ENCODE measurements at regions not wholly inside any gene's neighbourhood (a gene's known extent, or its start where the extent isn't known, plus 50 kb on each side); places are given as distances from the start of the nearest gene placed in this dataset.

DNA sequence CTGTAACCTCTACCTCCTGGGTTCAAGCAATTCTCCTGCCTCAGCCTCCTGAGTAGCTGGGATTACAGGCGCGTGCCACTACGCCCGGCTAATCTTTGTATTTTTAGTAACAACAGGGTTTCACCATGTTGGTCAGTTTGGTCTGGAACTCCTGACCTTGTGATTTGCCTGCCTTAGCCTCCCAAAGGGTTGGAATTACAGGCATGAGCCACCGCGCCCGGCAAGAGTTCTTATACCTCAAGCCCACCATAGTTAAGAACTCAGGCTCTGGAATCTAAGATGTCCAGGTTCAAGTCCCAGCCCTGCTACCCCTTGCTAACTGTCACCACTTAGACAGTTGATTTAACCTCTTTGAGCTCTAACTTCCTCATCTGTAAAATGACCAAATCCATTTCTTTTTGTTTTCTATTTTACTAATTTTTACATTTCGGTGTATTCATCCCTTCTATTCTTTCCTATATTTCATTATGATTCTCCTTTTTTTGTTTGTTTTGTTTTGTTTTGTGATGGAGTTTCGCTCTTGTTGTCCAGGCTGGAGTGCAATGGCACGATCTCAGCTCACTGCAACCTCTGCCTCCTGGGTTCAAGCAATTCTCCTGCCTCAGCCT is 104.8 kb upstream of the ZNF217 start:
- DNase-seq (ENCODE audit: low read depth): no peak

DNA sequence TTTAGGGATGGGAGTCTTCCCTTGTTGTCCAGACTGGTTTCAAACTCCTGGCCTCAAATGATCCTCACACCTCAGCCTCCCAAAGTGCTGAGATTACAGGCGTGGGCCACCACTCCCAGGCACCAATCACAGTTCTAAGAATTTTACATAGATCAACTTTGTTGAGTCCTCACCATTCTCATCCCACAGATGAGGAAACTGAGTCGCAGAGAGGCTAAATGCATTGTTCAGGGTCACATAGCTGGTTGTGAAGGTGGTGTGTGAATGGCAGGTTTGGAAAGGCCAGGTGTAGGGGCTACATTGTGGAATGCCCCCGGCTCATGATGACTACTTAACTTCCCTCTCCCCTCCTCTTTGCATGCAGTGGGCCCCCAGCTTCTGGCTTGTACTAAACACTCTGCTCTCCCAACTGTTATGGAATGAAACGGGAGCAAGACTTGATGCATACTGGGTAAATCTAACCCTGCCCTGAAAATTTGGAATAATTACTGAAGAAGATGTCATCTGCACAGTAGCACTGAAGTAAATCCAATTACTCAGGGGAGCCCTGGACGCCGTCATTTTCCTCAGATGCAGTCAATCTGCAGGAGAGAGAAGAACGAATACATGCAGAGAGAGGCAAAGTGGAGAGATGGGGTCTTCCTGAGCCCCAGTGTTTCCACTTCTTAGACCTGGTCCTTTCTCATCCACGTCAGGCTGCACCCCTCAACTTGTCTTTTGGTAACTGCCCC is 102.3 kb upstream of the ZNF217 start:
- DNase-seq (ENCODE audit: low read depth): no peak

DNA sequence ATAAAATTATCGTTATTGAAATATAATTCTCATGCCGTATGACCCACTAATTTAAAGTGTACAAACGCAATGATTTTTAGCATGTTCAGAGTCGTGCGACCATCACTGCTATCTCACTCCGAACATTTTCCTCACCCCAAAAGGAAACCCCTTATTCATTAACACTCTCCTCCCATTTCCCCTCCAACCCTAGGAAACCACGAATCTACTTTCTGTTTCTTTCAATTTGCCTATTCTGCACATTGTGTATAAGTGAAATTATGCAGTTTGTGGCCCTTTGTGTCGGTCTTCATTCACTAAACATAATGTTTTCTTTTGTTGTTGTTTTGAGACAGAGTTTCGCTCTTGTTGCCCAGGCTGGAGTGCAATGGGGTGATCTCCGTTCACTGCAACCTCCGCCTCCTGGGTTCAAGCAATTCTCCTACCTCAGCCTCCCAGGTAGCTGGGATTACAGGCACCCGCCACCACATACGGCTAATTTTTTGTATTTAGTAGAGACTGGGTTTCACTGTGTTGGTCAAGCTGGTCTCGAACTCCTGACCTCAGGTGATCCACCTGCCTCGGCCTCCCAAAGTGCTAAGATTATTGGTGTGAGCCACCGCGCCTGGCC is 99.7 kb upstream of the ZNF217 start:
- DNase-seq (ENCODE audit: low read depth): no peak

DNA sequence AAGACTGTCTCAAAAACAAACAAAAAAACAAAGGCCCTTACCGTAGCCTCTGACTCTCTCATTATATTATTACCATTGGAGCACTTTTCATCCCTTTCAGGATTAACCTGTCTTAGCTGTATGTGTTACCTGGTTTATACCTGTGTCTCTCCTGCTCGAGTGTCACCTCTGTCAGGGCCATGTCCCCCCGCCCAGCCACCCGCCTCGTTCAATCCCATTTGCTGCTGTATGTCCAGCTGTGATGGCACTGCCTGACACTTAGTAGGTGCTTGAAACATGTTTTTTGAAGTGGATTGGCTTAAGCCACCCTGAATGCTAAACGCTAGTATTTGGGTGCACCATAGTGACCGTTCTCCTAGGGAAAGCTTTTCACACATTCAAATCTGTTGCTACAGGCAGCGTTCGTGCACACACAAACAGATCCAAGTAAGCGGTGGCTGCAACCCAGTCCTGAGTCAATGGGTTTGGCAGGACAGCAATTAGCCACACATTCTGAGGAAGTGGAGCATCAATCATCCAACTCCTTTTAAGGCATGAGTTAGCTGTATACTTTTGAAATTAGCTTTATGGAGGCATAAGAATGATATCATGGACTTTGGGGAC is 98.9 kb upstream of the ZNF217 start:
- DNase-seq (ENCODE audit: low read depth): no peak

DNA sequence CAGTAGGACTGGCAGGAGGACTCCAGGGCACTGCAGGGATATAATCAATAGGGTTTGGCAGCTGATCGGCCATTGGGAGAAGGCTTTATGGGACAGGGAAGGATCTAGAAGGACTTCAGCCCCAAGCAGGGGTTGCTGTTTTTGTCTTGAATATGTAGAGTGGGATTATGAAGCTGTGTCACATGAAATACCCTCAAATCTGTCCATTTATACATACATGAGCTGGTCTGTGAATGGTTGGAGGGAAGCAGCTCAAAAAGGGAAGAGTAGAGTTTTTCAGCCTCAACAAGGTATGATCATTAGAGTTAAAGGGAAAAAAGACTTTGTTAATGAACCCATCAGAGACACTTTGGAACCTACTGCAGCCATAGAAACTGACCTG is 98.2 kb upstream of the ZNF217 start:
- DNase-seq (ENCODE audit: low read depth): no peak

DNA sequence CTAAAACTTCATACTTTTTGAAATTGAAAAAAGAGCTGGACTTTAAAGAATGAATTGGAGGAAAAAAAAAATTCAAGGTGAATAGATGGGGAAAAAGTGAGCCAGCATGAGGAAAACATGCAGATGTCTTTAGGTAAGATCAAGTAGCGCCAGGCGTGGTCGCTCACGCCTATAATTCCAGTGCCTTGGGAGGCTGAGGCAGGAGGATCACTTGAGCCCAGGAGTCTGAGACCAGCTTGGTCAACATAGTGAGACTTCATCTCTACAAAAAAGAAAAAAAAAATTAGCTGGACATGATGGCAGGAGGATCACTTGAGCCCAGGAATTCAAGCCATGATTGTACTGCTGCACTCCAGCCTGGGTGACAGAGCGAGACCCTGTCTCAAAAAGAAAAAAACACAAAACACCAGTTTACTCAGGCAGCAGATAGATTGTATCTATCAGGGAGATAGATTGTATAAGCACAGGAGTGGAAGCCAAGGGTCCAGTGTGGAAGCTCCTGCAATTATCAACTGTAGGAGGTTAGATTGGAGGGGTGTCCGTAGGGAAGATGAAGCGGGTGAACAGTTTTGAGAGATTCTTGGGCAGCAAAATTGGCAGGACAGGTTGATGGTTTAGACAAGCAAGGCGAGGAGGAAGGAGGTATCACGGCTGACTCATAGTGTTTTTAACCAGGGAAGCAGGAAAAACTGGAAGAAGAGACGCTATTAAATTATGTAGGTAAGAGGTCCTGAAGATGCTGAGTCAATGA is 97.6 kb upstream of the ZNF217 start:
- DNase-seq (ENCODE audit: low read depth): peak; percentile 52

DNA sequence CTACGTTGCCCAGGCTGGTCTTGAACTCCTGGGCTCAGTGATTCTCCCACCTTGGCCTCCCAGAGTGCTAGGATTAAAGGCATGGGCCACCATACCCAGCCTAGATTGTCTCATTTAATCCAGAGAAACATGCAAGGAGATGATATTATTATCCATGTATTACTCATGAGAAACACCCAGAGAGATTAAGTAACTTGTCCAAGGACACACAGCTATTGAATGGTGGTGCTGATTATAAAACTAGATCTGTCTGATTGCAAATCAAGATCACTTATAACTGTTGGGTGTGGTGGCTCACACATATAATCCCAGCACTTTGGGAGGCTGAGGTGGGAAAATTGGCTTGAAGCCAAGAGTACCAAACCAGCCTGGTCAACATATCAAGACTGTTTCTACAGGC is 94.4 kb upstream of the ZNF217 start:
- DNase-seq (ENCODE audit: low read depth): no peak

DNA sequence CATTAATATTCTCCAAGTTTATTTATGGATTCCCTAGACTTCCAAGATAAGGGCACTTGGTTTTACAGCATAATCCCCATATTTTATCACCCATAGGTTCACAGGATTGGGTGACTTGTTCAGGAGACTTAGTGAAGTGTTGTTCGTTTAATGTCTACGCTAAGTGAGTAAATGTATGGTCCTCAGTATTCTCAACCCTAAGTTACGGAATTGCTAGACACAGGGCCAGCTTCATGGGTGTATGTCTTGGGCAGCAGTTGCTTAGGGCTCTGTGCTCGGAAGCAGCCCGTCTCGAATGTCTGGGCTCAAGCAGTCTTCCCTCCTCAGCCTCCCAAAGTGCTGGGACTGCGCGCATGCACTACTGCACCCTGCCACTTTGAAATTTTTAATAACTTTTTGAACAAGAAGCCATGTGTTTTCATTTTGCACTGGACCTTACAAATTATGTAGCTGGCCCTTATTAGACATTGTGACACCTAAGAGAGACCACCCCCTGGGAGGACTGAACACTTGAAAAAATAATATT is 91.5 kb upstream of the ZNF217 start:
- no peak for DNase-seq (ENCODE audit: low read depth)

DNA sequence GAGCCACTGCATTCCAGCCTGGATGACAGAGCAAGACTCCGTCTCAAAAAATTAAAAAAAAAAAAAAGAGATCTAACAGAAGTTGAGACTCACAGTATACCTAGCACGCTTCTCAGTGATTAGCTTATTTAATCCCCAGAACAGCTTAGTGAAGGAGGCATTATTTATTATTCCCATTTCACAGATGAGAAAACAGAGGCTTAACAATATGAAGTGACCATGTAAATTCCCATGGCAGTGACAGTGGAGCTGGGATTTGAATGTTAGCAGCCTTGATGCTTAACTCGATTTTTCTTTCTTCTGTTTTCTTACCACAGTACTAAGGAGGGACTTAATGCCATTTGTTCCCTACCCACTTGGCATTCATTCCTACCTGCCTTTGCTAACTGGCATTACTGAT is 89.9 kb upstream of the ZNF217 start:
- DNase-seq (ENCODE audit: low read depth): no peak

DNA sequence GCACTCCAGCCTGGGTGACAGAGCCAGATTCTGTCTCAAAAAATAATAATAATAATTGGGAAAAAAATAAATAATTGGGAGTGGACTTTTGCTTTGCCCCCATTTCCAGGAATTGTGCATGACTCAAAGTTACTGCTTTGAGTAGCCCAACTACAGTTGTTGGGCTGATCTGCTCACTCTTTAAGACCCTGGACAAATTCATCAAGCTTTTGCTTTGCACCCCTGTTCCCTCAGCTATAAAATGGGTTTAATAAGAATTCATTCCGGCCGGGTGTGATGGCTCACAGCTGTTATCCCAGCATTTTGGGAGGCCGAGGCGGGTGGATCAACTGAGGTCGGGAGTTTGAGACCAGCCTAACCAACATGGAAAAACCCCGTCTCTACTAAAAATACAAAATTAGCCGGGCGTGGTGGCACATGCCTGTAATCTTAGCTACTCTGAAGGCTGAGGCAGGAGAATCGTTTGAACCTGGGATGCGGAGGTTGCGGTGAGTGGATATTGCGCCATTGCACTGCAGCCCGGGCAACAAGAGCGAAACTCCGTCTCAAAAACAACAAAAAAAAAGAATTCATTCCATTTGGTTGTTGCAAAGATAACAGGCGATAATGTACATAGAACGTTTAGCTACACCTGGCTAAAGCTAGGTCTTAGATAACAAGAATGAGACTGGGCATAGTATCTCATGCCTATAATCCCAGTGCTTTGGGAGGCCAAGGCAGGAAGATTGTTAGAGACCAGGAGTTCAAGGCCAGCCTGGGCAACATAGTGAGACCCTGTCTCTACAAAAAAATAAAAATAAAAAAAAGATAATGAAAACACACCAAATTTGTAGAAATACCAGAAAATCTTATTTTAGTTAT is 87.9 kb upstream of the ZNF217 start:
- DNase-seq (ENCODE audit: low read depth): no peak

DNA sequence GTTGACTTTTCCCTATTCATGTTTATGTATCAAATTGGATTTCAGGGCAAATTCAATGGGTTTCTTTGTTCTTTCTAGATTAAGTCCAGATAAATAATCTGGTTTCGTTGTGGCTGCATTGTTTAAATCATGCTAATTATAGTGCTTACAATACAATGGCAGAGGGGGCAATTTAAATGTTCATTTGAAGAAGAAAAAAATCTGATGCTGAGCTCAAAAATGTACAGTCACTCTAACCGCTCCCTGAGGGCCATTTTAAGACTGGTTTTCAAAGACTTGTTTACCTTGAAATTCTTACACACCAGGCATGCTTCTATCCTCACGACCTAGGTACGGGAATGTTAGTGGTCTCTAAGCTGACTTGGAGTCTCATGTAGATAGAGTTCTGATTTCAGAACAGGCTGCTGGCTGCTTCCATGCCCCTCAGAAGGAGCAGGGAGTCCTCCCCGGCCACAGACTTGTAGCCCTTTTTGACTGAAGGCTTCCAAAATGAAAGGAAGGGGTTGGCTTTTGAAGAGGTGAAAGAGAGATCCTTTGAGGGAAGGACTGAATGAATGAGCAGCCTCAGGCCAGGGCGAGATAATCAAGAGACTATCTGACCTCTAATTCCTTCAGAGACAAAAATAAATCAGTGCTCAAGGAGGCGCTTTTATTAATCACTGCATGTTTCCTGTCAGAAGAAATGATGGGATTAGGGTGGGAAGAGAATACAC is 86.1 kb upstream of the ZNF217 start:
- DNase-seq (ENCODE audit: low read depth): no peak

DNA sequence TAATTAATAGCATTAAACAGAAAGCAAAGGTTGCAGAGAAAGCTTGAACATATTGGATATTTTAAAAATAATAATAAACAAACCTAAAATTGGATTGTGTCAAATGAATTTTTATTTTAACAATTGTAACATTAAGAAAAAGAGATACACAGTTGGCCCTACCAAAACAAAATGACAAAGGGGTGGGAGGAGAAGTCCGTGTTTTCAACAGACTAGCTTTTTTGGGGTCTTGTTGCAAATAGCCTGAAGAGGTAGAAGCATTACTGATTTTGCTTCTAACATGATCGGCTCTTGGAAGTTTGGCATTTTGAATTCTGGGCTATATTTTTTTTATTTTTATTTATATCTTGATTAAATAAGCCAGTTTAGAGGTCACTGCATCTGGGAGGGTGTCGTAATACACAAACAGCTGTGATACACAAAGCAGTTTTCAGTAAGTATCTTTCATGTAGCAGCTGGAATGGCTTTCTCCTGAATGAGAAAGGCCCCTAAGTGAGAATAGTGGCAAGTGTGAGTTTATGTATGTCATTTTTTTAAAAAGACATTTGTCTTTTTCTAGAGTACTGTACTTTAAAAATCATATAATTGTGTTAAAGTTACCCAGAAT is 85.5 kb upstream of the ZNF217 start:
- no peak for DNase-seq (ENCODE audit: low read depth)

DNA sequence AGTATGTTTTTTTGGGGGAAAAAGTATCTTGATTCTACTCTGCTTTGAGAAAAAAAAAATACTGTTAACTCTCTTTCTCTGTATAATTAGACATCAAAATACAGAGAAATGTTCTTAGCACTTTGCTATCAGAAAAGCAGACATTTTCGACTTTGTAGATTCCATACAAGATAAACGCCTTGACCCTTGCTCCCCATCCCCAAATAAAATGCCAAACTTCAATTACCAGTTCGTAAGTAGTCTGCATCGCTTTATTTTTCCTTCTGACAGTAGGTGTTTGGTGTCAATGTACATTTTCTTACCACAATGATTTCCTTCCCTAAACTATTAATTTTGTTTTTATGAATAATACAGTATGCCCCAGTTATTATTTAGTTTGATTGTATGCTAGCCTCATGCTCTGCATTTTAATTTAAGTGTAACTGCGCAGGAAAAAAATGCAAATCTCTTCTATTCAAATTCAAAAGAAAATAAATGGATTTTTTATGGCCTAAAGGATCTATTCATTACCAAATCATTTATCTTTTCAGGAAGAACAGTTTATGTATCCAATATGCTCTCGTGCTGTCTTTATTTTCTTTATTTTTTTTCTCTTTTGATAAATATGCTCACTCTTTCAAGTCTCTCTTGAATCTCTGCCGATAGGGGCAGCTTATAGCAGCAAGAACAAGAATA is 84.8 kb upstream of the ZNF217 start:
- no peak for DNase-seq (ENCODE audit: low read depth)

DNA sequence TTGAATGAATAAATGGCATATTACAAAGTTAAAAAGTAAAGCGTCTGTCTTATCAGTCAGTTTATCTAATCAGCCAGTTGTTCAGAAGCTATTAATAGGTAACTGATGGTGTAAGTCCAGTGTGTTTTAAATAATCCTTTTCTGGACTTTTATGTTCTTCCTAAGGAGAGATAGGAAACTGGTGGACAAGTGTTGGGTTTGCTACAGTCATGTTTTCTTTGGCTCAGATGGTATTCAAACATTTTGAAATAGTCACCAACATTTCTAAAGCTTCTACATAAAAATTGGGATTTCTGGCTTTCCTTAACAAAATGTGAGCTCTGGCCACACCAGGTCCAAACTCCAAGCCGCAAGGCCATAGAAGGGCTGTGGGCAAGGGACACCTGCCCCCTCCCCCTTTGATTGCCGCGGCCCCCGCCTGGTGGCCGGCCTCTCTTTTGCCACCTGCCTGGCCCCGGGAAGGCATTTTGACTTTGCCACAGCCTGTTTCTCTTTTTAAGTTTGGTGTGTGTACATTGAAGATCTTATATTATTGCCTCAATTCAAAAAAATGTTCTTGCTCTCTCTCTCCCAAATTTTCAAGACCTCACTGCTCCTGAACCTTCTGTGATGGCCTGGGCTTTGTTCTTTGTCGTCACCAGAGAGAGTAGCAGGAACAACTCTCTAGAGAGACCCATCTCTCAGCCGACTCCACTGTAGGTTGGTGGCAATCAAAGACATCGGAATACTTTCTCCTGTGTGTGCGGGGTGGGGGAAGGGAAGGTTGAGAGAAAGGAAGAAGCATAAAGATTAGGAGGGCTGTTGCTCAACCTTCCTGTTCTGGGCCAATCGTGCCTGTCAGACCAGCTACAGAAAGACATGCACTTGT is 84.0 kb upstream of the ZNF217 start:
- DNase-seq (ENCODE audit: low read depth): no peak

DNA sequence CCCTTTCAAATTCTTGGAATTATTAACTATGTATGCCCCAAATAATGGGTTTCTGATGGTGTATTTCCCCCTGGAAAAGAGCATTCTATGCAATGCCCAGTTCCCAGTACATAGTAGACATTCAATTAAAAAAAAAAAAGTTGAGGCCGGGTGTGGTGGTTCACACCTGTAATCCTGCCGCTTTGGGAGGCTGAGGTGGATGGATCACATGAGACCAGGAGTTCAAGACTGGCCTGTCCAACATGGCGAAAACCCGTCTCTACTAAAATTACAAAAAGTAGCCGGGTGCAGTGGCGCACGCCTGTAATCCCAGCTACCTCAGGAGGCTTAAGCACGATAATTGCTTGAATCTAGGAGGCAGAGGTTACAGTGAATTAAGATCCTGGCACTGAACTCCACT is 83.3 kb upstream of the ZNF217 start:
- no peak for DNase-seq (ENCODE audit: low read depth)

DNA sequence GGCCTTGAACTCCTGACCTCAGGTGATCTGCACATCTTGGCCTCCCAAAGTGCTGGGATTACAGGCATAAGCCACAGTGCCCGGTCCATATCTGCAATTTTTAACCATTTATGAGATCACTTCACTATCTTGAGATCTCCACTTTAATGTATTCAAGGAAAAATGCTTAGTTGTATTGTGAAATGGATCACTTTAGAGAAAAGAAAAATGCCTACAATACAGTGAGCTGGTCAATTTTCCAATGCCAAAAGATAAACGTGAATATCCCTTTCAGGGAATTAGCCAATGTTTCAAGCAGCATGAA is 82.8 kb upstream of the ZNF217 start:
- no peak for DNase-seq (ENCODE audit: low read depth)

DNA sequence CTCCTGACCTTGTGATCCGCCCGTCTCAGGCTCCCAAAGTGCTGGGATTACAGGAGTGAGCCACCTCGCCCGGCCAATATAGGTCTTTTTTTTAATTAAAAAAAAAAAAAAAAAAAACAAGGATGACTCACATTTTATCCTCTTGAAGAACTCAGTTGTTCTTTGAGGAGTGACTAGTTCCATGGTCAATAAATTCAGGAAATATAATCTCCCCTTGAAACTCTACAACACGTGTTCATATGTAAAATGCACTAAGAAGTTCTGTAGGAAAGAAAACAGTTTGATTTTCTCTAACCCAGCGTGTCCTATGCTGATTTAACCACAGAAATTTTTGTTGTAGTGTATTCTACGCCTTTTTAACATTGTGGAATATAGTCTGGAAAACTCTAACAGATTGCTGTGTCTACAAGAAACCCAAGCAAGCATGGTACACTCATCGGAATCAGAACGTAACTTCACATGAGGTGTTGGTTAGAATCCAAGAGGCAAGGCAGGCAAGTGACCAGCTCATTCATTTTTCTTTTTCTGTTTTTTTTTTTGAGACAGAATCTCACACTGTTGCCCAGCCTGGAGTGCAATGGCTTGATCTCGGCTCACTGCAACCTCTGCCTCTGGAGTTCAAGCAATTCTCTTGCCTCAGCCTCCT is 79.0 kb upstream of the ZNF217 start:
- peak; percentile 89 for DNase-seq (ENCODE audit: low read depth)

DNA sequence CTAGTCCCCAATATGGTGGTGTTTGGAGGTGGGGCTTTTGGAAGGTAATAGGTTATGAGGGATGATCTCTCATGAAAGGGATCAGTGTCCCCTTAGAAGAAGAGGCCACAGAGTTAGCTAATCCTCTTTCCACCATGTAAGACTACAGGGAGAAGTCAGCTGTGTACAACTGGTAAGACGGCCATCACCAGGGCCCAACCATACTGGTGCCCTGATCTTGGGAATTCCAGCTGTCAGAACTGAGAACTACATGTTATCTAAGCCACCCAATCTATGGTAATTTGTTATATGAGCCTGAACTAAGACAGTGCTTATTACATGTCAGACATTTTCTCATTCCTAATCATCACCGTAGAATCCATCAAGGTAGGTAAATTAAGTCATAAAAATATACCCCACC is 77.7 kb upstream of the ZNF217 start:
- DNase-seq (ENCODE audit: low read depth): no peak
